ENCODE measurements at regions not wholly inside any gene's neighbourhood (a gene's known extent, or its start where the extent isn't known, plus 50 kb on each side); places are given as distances from the start of the nearest gene placed in this dataset.
A peak's percentile ranks its signal among the peaks of the same experiment; 100 is the strongest.
"Not testable (repeated sequence)": the region's sequence is repeated elsewhere in the genome, so short reads cannot be mapped to it uniquely, and the experiment has no call there.

DNA sequence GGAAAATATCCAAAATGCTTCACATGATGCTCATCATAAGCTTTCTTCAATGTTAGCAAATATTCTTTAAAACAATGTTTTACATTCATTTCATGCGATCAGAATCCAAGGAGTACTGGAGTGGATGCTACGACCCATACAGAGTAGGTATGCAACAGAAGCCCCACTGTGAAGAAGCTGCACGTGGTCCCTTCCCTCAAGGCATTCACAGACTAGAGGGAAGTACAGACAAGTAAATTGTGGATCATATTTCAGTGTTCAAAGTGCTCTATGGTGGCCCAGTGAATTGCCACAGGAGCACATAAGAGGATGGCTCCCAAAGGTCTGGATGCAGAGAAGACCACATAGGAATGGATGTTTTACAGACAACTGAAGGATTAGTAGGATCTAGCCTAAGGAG lies 789.9 kb downstream of the IGSF11 start:
- Histone ChIP-seq H3K27ac (ENCODE audit: low read depth, low read length) (no peak overlapping the region), H3K27me3 (ENCODE audit: control insufficient read depth, insufficient read depth, low read length, poor library complexity, severe bottlenecking) (no peaks in the 10 kb centered on the region), H3K4me3 (ENCODE audit: low read length) (no peak overlapping the region), H3K9ac (ENCODE audit: extremely low read depth, low read length, poor library complexity, severe bottlenecking) (no peak overlapping the region), H3K36me3 (ENCODE audit: control insufficient read depth, insufficient read depth, low read length) (no peaks in the 10 kb centered on the region), H3K4me1 (ENCODE audit: control insufficient read depth, insufficient read depth, low read length) (peaks cover 2% of the 10 kb centered on the region), H3K9me3 (ENCODE audit: control insufficient read depth, low read length) (no peaks in the 10 kb centered on the region)
- no peak for DNase-seq
- no peaks in the 10 kb centered on the region for H3K27me3 Mint-ChIP-seq (ENCODE audit: insufficient read depth)
- no peaks in the 10 kb centered on the region for H3K9me3 Mint-ChIP-seq
- 76 to 82% methylated on average over 2 to 3 of the region's 3 CpGs for WGBS, 2 experiments (ENCODE audit: insufficient coverage in 1 of 2, insufficient read length in 1 of 2)
- H3K27ac Mint-ChIP-seq = no peak overlapping the region
- H3K4me3 Mint-ChIP-seq = no peak overlapping the region
- TF ChIP-seq, protein P1, sequence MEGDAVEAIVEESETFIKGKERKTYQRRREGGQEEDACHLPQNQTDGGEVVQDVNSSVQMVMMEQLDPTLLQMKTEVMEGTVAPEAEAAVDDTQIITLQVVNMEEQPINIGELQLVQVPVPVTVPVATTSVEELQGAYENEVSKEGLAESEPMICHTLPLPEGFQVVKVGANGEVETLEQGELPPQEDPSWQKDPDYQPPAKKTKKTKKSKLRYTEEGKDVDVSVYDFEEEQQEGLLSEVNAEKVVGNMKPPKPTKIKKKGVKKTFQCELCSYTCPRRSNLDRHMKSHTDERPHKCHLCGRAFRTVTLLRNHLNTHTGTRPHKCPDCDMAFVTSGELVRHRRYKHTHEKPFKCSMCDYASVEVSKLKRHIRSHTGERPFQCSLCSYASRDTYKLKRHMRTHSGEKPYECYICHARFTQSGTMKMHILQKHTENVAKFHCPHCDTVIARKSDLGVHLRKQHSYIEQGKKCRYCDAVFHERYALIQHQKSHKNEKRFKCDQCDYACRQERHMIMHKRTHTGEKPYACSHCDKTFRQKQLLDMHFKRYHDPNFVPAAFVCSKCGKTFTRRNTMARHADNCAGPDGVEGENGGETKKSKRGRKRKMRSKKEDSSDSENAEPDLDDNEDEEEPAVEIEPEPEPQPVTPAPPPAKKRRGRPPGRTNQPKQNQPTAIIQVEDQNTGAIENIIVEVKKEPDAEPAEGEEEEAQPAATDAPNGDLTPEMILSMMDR (conservative IDR thresholded peaks at IDR 0.05) = no peak
- H3K4me1 Mint-ChIP-seq = peaks cover 5% of the 10 kb centered on the region
- H3K36me3 Mint-ChIP-seq (ENCODE audit: low read depth) = no peaks in the 10 kb centered on the region

- Histone ChIP-seq H3K36me3 (ENCODE audit: control insufficient read depth, insufficient read depth, low read length) (no peaks in the 10 kb centered on the region), H3K9ac (ENCODE audit: extremely low read depth, low read length, poor library complexity, severe bottlenecking) (no peak overlapping the region), H3K27ac (ENCODE audit: low read depth, low read length) (no peak overlapping the region), H3K4me1 (ENCODE audit: control insufficient read depth, insufficient read depth, low read length) (peaks cover 2% of the 10 kb centered on the region), H3K27me3 (ENCODE audit: control insufficient read depth, insufficient read depth, low read length, poor library complexity, severe bottlenecking) (no peaks in the 10 kb centered on the region), H3K9me3 (ENCODE audit: control insufficient read depth, low read length) (no peaks in the 10 kb centered on the region), H3K4me3 (ENCODE audit: low read length) (no peak overlapping the region)
- peaks cover 5% of the 10 kb centered on the region for H3K4me1 Mint-ChIP-seq
- no peak overlapping the region for H3K4me3 Mint-ChIP-seq
- H3K27me3 Mint-ChIP-seq (ENCODE audit: insufficient read depth) = no peaks in the 10 kb centered on the region
- TF ChIP-seq, protein P1 (conservative IDR thresholded peaks at IDR 0.05) = no peak
- no peak overlapping the region for H3K27ac Mint-ChIP-seq
- DNase-seq = no peak
- no peaks in the 10 kb centered on the region for H3K9me3 Mint-ChIP-seq
- WGBS, 2 experiments (ENCODE audit: insufficient coverage in 1 of 2, insufficient read length in 1 of 2) = 94 to 100% methylated on average over 3 to 4 of the region's 5 CpGs
- no peaks in the 10 kb centered on the region for H3K36me3 Mint-ChIP-seq (ENCODE audit: low read depth)
Observed at GRCh38 chr3:118245312-118245711, 789.3 kb downstream of the IGSF11 start.

DNA sequence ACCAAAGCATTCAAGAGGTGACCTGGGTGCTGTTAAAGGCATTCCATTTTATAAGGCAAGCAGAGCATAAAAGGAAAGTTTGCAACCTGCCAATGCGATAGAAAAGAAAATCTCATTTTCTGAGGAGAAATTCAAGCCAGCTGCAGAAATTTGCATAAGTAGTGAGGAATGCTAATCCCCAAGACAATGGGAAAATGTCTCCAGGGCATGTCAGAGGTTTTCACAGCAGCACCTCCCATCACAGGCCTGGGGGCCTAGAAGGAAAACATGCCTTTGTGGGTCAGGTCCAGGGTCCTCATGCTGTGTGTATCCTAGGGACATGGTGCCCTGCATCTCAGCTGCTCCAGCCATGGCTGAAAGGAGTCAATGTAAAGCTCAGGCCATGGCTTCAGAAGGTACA lies 775.8 kb downstream of the IGSF11 start:
- H3K27me3 ChIP-seq (ENCODE audit: control insufficient read depth, insufficient read depth, low read length, poor library complexity, severe bottlenecking); H3K4me1 ChIP-seq (ENCODE audit: control insufficient read depth, insufficient read depth, low read length); H3K4me3 Mint-ChIP-seq; H3K36me3 ChIP-seq (ENCODE audit: control insufficient read depth, insufficient read depth, low read length); H3K27me3 Mint-ChIP-seq (ENCODE audit: insufficient read depth); H3K4me1 Mint-ChIP-seq; H3K36me3 Mint-ChIP-seq (ENCODE audit: low read depth); H3K27ac ChIP-seq (ENCODE audit: low read depth, low read length); H3K9ac ChIP-seq (ENCODE audit: extremely low read depth, low read length, poor library complexity, severe bottlenecking): not testable (repeated sequence)
- WGBS, 2 experiments (ENCODE audit: insufficient coverage in 1 of 2, insufficient read length in 1 of 2) = 80 to 88% methylated on average over 1 of the region's 1 CpG
- Histone ChIP-seq H3K4me3 (ENCODE audit: low read length) (peak overlapping the region; percentile 65), H3K9me3 (ENCODE audit: control insufficient read depth, low read length) (peaks cover 50% of the 10 kb centered on the region)
- peaks cover 37% of the 10 kb centered on the region for H3K9me3 Mint-ChIP-seq
- peak overlapping the region; percentile 36 for H3K27ac Mint-ChIP-seq
- DNase-seq = peak; percentile 60

- Mint-ChIP-seq H3K27me3 (ENCODE audit: insufficient read depth) (no peaks in the 10 kb centered on the region), H3K4me3 (no peak overlapping the region), H3K36me3 (ENCODE audit: low read depth) (peaks cover 8% of the 10 kb centered on the region), H3K4me1 (no peaks in the 10 kb centered on the region), H3K27ac (no peak overlapping the region), H3K9me3 (peaks cover 27% of the 10 kb centered on the region)
- WGBS, 2 experiments (ENCODE audit: insufficient coverage in 1 of 2, insufficient read length in 1 of 2) = 94 to 97% methylated on average over 3 to 4 of the region's 5 CpGs
- TF ChIP-seq, protein P1 (conservative IDR thresholded peaks at IDR 0.05) = no peak
- Histone ChIP-seq H3K9ac (ENCODE audit: extremely low read depth, low read length, poor library complexity, severe bottlenecking) (no peak overlapping the region), H3K4me1 (ENCODE audit: control insufficient read depth, insufficient read depth, low read length) (no peaks in the 10 kb centered on the region), H3K36me3 (ENCODE audit: control insufficient read depth, insufficient read depth, low read length) (peaks cover 4% of the 10 kb centered on the region), H3K27ac (ENCODE audit: low read depth, low read length) (no peak overlapping the region), H3K27me3 (ENCODE audit: control insufficient read depth, insufficient read depth, low read length, poor library complexity, severe bottlenecking) (no peaks in the 10 kb centered on the region), H3K9me3 (ENCODE audit: control insufficient read depth, low read length) (peaks cover 38% of the 10 kb centered on the region), H3K4me3 (ENCODE audit: low read length) (no peak overlapping the region)
- no peak for DNase-seq
Observed at GRCh38 chr3:118262800-118263402, 771.7 kb downstream of the IGSF11 start.

All from endodermal cell (in vitro differentiated cells).